ENCODE measurements at regions not wholly inside any gene's neighbourhood (a gene's known extent, or its start where the extent isn't known, plus 50 kb on each side); places are given as distances from the start of the nearest gene placed in this dataset.

DNA sequence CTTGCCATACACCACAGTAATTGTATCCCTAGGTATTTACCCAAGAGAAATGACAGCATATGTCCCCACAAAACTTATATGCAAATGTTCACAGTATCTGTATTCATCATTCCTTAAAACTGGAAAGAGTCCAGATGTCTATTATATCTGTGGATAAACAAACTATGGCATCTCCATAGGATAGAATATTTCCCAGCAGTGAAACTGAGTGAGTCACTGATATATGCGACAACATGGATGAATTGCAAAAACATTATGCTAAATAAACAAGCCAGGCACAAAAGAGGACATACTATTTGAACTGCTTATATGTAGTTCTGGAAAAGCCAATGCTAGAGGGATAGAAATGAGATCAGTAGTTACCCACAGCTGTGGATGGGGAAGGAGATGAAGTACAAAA, 359.4 kb upstream of the DSEL start:
- Histone ChIP-seq H2AFZ (ENCODE audit: low read length) (no peak overlapping the region), H2BK120ac (replicated peaks; ENCODE audit: low read depth, low read length) (no peak overlapping the region), H2AK5ac (ENCODE audit: low read depth, low read length) (no peak overlapping the region), H3K23ac (ENCODE audit: insufficient read length) (no peak overlapping the region), H3K27me3 (replicated peaks in 1 of 4; ENCODE audit: control insufficient read depth in 3 of 4, extremely low read depth in 1 of 4, insufficient read depth in 3 of 4, low read length in 3 of 4) (no peaks in the 10 kb centered on the region), H3K14ac (ENCODE audit: insufficient read length) (no peak overlapping the region), H3K9me3 (ENCODE audit: insufficient read depth in 2 of 2, low read depth in 1 of 2, low read length in 1 of 2) (no peaks in the 10 kb centered on the region), H2BK12ac (ENCODE audit: low read depth, low read length) (no peak overlapping the region), H3K4ac (replicated peaks; ENCODE audit: insufficient read length, low read depth, low read length) (no peak overlapping the region), H3K79me1 (ENCODE audit: low read depth, low read length) (no peaks in the 10 kb centered on the region), H4K8ac (ENCODE audit: extremely low read depth, insufficient read depth, low read length) (no peak overlapping the region), H2BK20ac (ENCODE audit: low read length) (no peak overlapping the region), H3K18ac (ENCODE audit: extremely low read depth, low read length) (no peak overlapping the region), H3K4me3 (ENCODE audit: extremely low read depth in 1 of 4, insufficient read depth in 2 of 4, low read depth in 3 of 4, low read length in 4 of 4) (no peak overlapping the region), H2BK5ac (ENCODE audit: low read depth, low read length) (no peak overlapping the region), H4K20me1 (replicated peaks in 1 of 2; ENCODE audit: control insufficient read depth in 1 of 2, insufficient read depth in 2 of 2, low read length in 2 of 2) (no peaks in the 10 kb centered on the region), H3K79me2 (ENCODE audit: control insufficient read depth in 1 of 2, insufficient read depth in 2 of 2, low read length in 2 of 2) (no peaks in the 10 kb centered on the region), H3K9ac (replicated peaks in 1 of 4; ENCODE audit: extremely low read depth in 1 of 4, low read depth in 3 of 4, low read length in 3 of 4) (no peak overlapping the region), H3K4me2 (ENCODE audit: insufficient read depth in 1 of 2, low read depth in 2 of 2, low read length in 2 of 2) (no peak overlapping the region), H2BK15ac (ENCODE audit: low read length) (no peak overlapping the region), H4K91ac (replicated peaks; ENCODE audit: insufficient read length, low read length) (no peak overlapping the region), H4K5ac (ENCODE audit: insufficient read length, low read depth, low read length) (no peak overlapping the region), H3K36me3 (ENCODE audit: control insufficient read depth in 2 of 4, insufficient read depth in 4 of 4, low read length in 3 of 4) (no peaks in the 10 kb centered on the region), H3K23me2 (ENCODE audit: low read depth, low read length) (no peaks in the 10 kb centered on the region), H3K4me1 (replicated peaks in 1 of 4; ENCODE audit: control insufficient read depth in 3 of 4, insufficient read depth in 4 of 4, low read length in 3 of 4) (no peaks in the 10 kb centered on the region), H3K56ac (replicated peaks; ENCODE audit: insufficient read length, low read depth, low read length) (no peak overlapping the region), H3K27ac (ENCODE audit: low read depth, low read length) (no peak overlapping the region)
- WGBS, 2 experiments (ENCODE audit: extremely low coverage in 1 of 2, insufficient coverage in 1 of 2, insufficient read length in 1 of 2, insufficient replicate concordance in 2 of 2, low coverage in 1 of 2, low lambda C conversion rate in 2 of 2, missing lambda C conversion rate in 1 of 2): 93% methylated on average over 1 of the region's 1 CpG; no CpG with 5 or more reads in 1 of the 2 experiments
- TF ChIP-seq, protein P1, sequence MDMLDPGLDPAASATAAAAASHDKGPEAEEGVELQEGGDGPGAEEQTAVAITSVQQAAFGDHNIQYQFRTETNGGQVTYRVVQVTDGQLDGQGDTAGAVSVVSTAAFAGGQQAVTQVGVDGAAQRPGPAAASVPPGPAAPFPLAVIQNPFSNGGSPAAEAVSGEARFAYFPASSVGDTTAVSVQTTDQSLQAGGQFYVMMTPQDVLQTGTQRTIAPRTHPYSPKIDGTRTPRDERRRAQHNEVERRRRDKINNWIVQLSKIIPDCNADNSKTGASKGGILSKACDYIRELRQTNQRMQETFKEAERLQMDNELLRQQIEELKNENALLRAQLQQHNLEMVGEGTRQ (IDR thresholded peaks at IDR 0.05; ENCODE audit: low read length): no peak
- TF ChIP-seq CREB1 (IDR thresholded peaks at IDR 0.05) (no peak), E2F6 (IDR thresholded peaks at IDR 0.05) (no peak), SP2 (IDR thresholded peaks at IDR 0.05; ENCODE audit: low read length) (no peak), CTCF (IDR thresholded peaks at IDR 0.05; ENCODE audit: control extremely low read depth in 1 of 3, insufficient read depth in 1 of 3, low read depth in 1 of 3, low read length in 3 of 3) (no peak), CHD1 (IDR thresholded peaks at IDR 0.05; ENCODE audit: low read depth, low read length) (no peak)
- TF ChIP-seq, protein P2, sequence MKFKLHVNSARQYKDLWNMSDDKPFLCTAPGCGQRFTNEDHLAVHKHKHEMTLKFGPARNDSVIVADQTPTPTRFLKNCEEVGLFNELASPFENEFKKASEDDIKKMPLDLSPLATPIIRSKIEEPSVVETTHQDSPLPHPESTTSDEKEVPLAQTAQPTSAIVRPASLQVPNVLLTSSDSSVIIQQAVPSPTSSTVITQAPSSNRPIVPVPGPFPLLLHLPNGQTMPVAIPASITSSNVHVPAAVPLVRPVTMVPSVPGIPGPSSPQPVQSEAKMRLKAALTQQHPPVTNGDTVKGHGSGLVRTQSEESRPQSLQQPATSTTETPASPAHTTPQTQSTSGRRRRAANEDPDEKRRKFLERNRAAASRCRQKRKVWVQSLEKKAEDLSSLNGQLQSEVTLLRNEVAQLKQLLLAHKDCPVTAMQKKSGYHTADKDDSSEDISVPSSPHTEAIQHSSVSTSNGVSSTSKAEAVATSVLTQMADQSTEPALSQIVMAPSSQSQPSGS (IDR thresholded peaks at IDR 0.05; ENCODE audit: low read length): no peak
- FAIRE-seq: no peak
- ChIA-PET POLR2A (ENCODE audit: partially characterized antibody) (no interaction called here), CTCF (ENCODE audit: partially characterized antibody) (interaction anchor here (0.6 kb wide), 1 partner anchor 9 kb away, joined by 5 read pairs; no protein-coding TSS in a partner anchor)
- no peak for DNase-seq (ENCODE audit: low read depth in 1 of 2, low spot score in 2 of 2)
